ENCODE measurements at regions not wholly inside any gene's neighbourhood (a gene's known extent, or its start where the extent isn't known, plus 50 kb on each side); places are given as distances from the start of the nearest gene placed in this dataset.

- Histone ChIP-seq H3K27me3 (ENCODE audit: insufficient read depth, low read depth) (no peaks in the 10 kb centered on the region), H4K20me1 (ENCODE audit: insufficient read depth) (no peaks in the 10 kb centered on the region), H3K4me2 (no peak overlapping the region), H3K36me3 (ENCODE audit: low read depth) (no peaks in the 10 kb centered on the region), H3K4me1 (replicated peaks; ENCODE audit: insufficient read depth) (no peaks in the 10 kb centered on the region), H3K79me2 (ENCODE audit: low read depth) (no peaks in the 10 kb centered on the region), H3K4me3 (no peak overlapping the region), H3K9me3 (ENCODE audit: insufficient read depth, low read depth) (0 out of 2 replicates have a peak, but pooled peaks cover 4% of the 10 kb centered on the region), H3K9me2 (ENCODE audit: insufficient read depth) (no peaks in the 10 kb centered on the region), H3F3A (ENCODE audit: insufficient read depth, low read depth) (no peaks in the 10 kb centered on the region), H2AFZ (peak overlapping the region; percentile 59; the same call in 1 of the 2 replicates), H3K27ac (no peak overlapping the region)
- intact Hi-C loops (cut with micrococcal nuclease; ENCODE audit: unreplicated experiment), result no loop called here
- ChIA-PET CTCF (no interaction called here), POLR2A (ENCODE audit: unreplicated experiment) (no interaction called here)
- BruUV-seq (replicated peaks), result no TSS peak
- no peak for DNase-seq
- TF ChIP-seq, protein P1, sequence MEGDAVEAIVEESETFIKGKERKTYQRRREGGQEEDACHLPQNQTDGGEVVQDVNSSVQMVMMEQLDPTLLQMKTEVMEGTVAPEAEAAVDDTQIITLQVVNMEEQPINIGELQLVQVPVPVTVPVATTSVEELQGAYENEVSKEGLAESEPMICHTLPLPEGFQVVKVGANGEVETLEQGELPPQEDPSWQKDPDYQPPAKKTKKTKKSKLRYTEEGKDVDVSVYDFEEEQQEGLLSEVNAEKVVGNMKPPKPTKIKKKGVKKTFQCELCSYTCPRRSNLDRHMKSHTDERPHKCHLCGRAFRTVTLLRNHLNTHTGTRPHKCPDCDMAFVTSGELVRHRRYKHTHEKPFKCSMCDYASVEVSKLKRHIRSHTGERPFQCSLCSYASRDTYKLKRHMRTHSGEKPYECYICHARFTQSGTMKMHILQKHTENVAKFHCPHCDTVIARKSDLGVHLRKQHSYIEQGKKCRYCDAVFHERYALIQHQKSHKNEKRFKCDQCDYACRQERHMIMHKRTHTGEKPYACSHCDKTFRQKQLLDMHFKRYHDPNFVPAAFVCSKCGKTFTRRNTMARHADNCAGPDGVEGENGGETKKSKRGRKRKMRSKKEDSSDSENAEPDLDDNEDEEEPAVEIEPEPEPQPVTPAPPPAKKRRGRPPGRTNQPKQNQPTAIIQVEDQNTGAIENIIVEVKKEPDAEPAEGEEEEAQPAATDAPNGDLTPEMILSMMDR (conservative IDR thresholded peaks at IDR 0.05), result no peak
- no peak for TF ChIP-seq EZH2 (IDR thresholded peaks at IDR 0.05; ENCODE audit: low read depth)
These were observed 220.2 kb upstream of the NAV3 start for GRCh38 chr12:77610446-77610845.

DNA sequence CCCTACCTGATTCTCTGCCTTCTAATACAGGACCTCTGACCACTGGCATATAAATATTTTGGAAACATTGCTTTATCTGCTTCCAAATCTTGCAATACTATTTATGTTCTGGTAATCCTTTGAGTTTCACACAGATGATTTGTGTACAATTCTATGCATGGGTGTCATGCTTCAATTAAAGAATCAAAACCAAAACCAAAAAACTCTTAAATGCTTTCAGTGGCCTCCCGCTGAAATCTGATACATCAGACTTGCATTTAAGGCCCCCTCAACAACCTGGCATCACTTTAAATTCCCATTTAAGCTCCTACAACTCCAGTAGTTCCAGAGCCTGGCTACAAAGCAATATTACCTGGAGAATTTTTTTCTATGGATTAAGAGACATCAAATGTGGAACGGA, 221.7 kb upstream of the NAV3 start:
- H3K4me1 ChIP-seq (replicated peaks; ENCODE audit: insufficient read depth), result no peaks in the 10 kb centered on the region
- BruUV-seq (replicated peaks), result no TSS peak
- no peak overlapping the region for H3K27ac ChIP-seq
- H2AFZ ChIP-seq, result no peak overlapping the region
- no peaks in the 10 kb centered on the region for H3F3A ChIP-seq (ENCODE audit: insufficient read depth, low read depth)
- H4K20me1 ChIP-seq (ENCODE audit: insufficient read depth), result no peaks in the 10 kb centered on the region
- ChIA-PET CTCF (no interaction called here), POLR2A (ENCODE audit: unreplicated experiment) (no interaction called here)
- no peak overlapping the region for H3K4me3 ChIP-seq
- H3K79me2 ChIP-seq (ENCODE audit: low read depth), result no peaks in the 10 kb centered on the region
- H3K9me2 ChIP-seq (ENCODE audit: insufficient read depth), result no peaks in the 10 kb centered on the region
- TF ChIP-seq, protein P1 (conservative IDR thresholded peaks at IDR 0.05), result no peak
- no peak for TF ChIP-seq EZH2 (IDR thresholded peaks at IDR 0.05; ENCODE audit: low read depth)
- DNase-seq, result no peak
- 0 out of 2 replicates have a peak, but pooled peaks cover 4% of the 10 kb centered on the region for H3K9me3 ChIP-seq (ENCODE audit: insufficient read depth, low read depth)
- H3K36me3 ChIP-seq (ENCODE audit: low read depth), result no peaks in the 10 kb centered on the region
- H3K27me3 ChIP-seq (ENCODE audit: insufficient read depth, low read depth), result no peaks in the 10 kb centered on the region
- intact Hi-C loops (cut with micrococcal nuclease; ENCODE audit: unreplicated experiment), result no loop called here
- H3K4me2 ChIP-seq, result no peak overlapping the region

GRCh38 chr12:77608271-77608824, 222.3 kb upstream of the NAV3 start:
- BruUV-seq (replicated peaks), result no TSS peak
- no peak for DNase-seq
- CTCF ChIA-PET, result no interaction called here
- 0 out of 2 replicates have a peak, but pooled peaks cover 4% of the 10 kb centered on the region for H3K9me3 ChIP-seq (ENCODE audit: insufficient read depth, low read depth)
- H3K4me3 ChIP-seq, result no peak overlapping the region
- TF ChIP-seq EZH2 (IDR thresholded peaks at IDR 0.05; ENCODE audit: low read depth), result no peak
- TF ChIP-seq, protein P1 (conservative IDR thresholded peaks at IDR 0.05), result no peak
- POLR2A ChIA-PET (ENCODE audit: unreplicated experiment), result no interaction called here
- no peaks in the 10 kb centered on the region for H3F3A ChIP-seq (ENCODE audit: insufficient read depth, low read depth)
- no peak overlapping the region for H2AFZ ChIP-seq
- no peaks in the 10 kb centered on the region for H4K20me1 ChIP-seq (ENCODE audit: insufficient read depth)
- intact Hi-C loops (cut with micrococcal nuclease; ENCODE audit: unreplicated experiment), result no loop called here
- no peaks in the 10 kb centered on the region for H3K9me2 ChIP-seq (ENCODE audit: insufficient read depth)
- H3K36me3 ChIP-seq (ENCODE audit: low read depth), result no peaks in the 10 kb centered on the region
- H3K4me2 ChIP-seq, result no peak overlapping the region
- H3K4me1 ChIP-seq (replicated peaks; ENCODE audit: insufficient read depth), result no peaks in the 10 kb centered on the region
- H3K27ac ChIP-seq, result no peak overlapping the region
- H3K79me2 ChIP-seq (ENCODE audit: low read depth), result no peaks in the 10 kb centered on the region
- H3K27me3 ChIP-seq (ENCODE audit: insufficient read depth, low read depth), result no peaks in the 10 kb centered on the region
